Endodermal cell (in vitro differentiated cells): ENCODE measurements at regions not wholly inside any gene's neighbourhood (a gene's known extent, or its start where the extent isn't known, plus 50 kb on each side); places are given as distances from the start of the nearest gene placed in this dataset.

ENCODE experiments used
- DNase-seq: peaks from one replicate; pipeline ENCODE4 v3.0.0-alpha.2; 2017
- H3K27ac ChIP-seq: 2 replicates; pipeline ENCODE4 v1.5.1; 2013; ENCODE audit warnings: mild to moderate bottlenecking, low read depth, low read length, moderate library complexity
- H3K27me3 ChIP-seq: 2 replicates; pipeline ENCODE4 v1.6.1; 2013; ENCODE audit warnings: mild to moderate bottlenecking, low read length, moderate library complexity; ENCODE audit not compliant: insufficient read depth, control insufficient read depth, poor library complexity, severe bottlenecking
- H3K36me3 ChIP-seq: 2 replicates; pipeline ENCODE4 v1.7.0; 2013; ENCODE audit warnings: mild to moderate bottlenecking, low read length, moderate library complexity; ENCODE audit not compliant: control insufficient read depth, insufficient read depth
- H3K4me1 ChIP-seq: one replicate; pipeline ENCODE4 v1.7.0; 2013; ENCODE audit warnings: low read length; ENCODE audit not compliant: control insufficient read depth, insufficient read depth
- H3K4me3 ChIP-seq: 2 replicates; pipeline ENCODE4 v1.5.1; 2013; ENCODE audit warnings: mild to moderate bottlenecking, low read length, moderate library complexity
- H3K9ac ChIP-seq: 2 replicates; pipeline ENCODE4 v1.6.1; 2013; ENCODE audit warnings: mild to moderate bottlenecking, low read length, moderate library complexity; ENCODE audit not compliant: poor library complexity, severe bottlenecking; ENCODE audit errors: extremely low read depth
- H3K9me3 ChIP-seq: 2 replicates; pipeline ENCODE4 v1.6.1; 2013; ENCODE audit warnings: mild to moderate bottlenecking, low read length, moderate library complexity; ENCODE audit not compliant: control insufficient read depth
- H3K27ac Mint-ChIP-seq: 2 replicates; pipeline ENCODE4 v1.8.0; 2020; ENCODE audit warnings: mixed read lengths
- H3K27me3 Mint-ChIP-seq: 2 replicates; pipeline ENCODE4 v1.8.0; 2021; ENCODE audit warnings: mild to moderate bottlenecking, mixed read lengths; ENCODE audit not compliant: insufficient read depth
- H3K36me3 Mint-ChIP-seq: 2 replicates; pipeline ENCODE4 v1.8.0; 2020; ENCODE audit warnings: low read depth, mixed read lengths
- H3K4me1 Mint-ChIP-seq: 2 replicates; pipeline ENCODE4 v1.8.0; 2020; ENCODE audit warnings: mixed read lengths
- H3K4me3 Mint-ChIP-seq: 2 replicates; pipeline ENCODE4 v1.8.0; 2020; ENCODE audit warnings: mild to moderate bottlenecking, moderate library complexity, mixed read lengths
- H3K9me3 Mint-ChIP-seq: 2 replicates; pipeline ENCODE4 v1.8.0; 2020; ENCODE audit warnings: mild to moderate bottlenecking, mixed read lengths
- CTCF ChIP-seq: fragments of 200-600 bp; sonication (generic); conservative IDR thresholded peaks from 2 replicates; pipeline ENCODE4 v1.5.0; 2021; ENCODE audit warnings: antibody characterized with exemption, mild to moderate bottlenecking
- WGBS, 2 experiments: methylation state at CpG; one replicate each; pipeline versions ENCODE4 v1.1.5 to v1.1.7; 2013; ENCODE audit warnings: missing lambda C conversion rate in 2 of 2, mixed read lengths in 1 of 2; ENCODE audit not compliant: insufficient coverage in 1 of 2, insufficient read length in 1 of 2; 5-methylcytosine and 5-hydroxymethylcytosine counted together

GRCh38 chr7:13827716-13828115 lies 161.8 kb downstream of the ETV1 start:
- whole genome bisulfite sequencing, 2 experiments: 89 to 93% methylated on average over 4 of the region's 5 CpGs
- Histone ChIP-seq H3K9me3 (no peaks in the 10 kb centered on the region), H3K4me1 (peaks cover 4% of the 10 kb centered on the region), H3K36me3 (no peaks in the 10 kb centered on the region), H3K9ac (no peak overlapping the region), H3K4me3 (no peak overlapping the region), H3K27ac (no peak overlapping the region), H3K27me3 (no peaks in the 10 kb centered on the region)
- DNase-seq: no peak
- Mint-ChIP-seq H3K4me3 (no peak overlapping the region), H3K36me3 (no peaks in the 10 kb centered on the region), H3K27me3 (no peaks in the 10 kb centered on the region), H3K27ac (no peak overlapping the region), H3K4me1 (peaks cover 1% of the 10 kb centered on the region), H3K9me3 (no peaks in the 10 kb centered on the region)
- no peak for TF ChIP-seq CTCF

GRCh38 chr7:13829231-13829630 lies 160.2 kb downstream of the ETV1 start:
- H3K27me3 ChIP-seq: no peaks in the 10 kb centered on the region
- peaks cover 10% of the 10 kb centered on the region for H3K4me1 ChIP-seq
- no peak overlapping the region for H3K27ac Mint-ChIP-seq
- H3K36me3 Mint-ChIP-seq: no peaks in the 10 kb centered on the region
- H3K27me3 Mint-ChIP-seq: no peaks in the 10 kb centered on the region
- no peaks in the 10 kb centered on the region for H3K9me3 ChIP-seq
- no peak for TF ChIP-seq CTCF
- no peak overlapping the region for H3K27ac ChIP-seq
- no peaks in the 10 kb centered on the region for H3K36me3 ChIP-seq
- 97% methylated on average over 2 of the region's 2 CpGs; no CpG with 5 or more reads in 1 of the 2 experiments for WGBS, 2 experiments
- no peak overlapping the region for H3K4me3 ChIP-seq
- H3K9ac ChIP-seq: no peak overlapping the region
- no peaks in the 10 kb centered on the region for H3K9me3 Mint-ChIP-seq
- H3K4me1 Mint-ChIP-seq: peaks cover 10% of the 10 kb centered on the region
- no peak overlapping the region for H3K4me3 Mint-ChIP-seq
- DNase-seq: no peak

GRCh38 chr7:13829914-13830900 lies 159.3 kb downstream of the ETV1 start:
- Histone ChIP-seq H3K36me3 (no peaks in the 10 kb centered on the region), H3K4me1 (peaks cover 14% of the 10 kb centered on the region), H3K9me3 (no peaks in the 10 kb centered on the region), H3K4me3 (no peak overlapping the region), H3K27ac (no peak overlapping the region), H3K27me3 (no peaks in the 10 kb centered on the region), H3K9ac (no peak overlapping the region)
- Mint-ChIP-seq H3K36me3 (no peaks in the 10 kb centered on the region), H3K4me1 (peaks cover 19% of the 10 kb centered on the region), H3K27me3 (no peaks in the 10 kb centered on the region), H3K27ac (no peak overlapping the region), H3K9me3 (no peaks in the 10 kb centered on the region), H3K4me3 (no peak overlapping the region)
- DNase-seq: no peak
- TF ChIP-seq CTCF: no peak
- 89% methylated on average over 6 of the region's 6 CpGs; no CpG with 5 or more reads in 1 of the 2 experiments for WGBS, 2 experiments
